Retinal pigment epithelial cell (primary cell): ENCODE measurements at regions not wholly inside any gene's neighbourhood (a gene's known extent, or its start where the extent isn't known, plus 50 kb on each side); places are given as distances from the start of the nearest gene placed in this dataset.

Experiments used
- DNase-seq: peaks from one replicate; pipeline ENCODE4 v3.0.0-alpha.2; 2010; ENCODE audit warnings: low read depth
- H3K4me3 ChIP-seq: 2 replicates; pipeline ENCODE4 v1.5.1; 2011; ENCODE audit warnings: mild to moderate bottlenecking, low read length, control low read depth, moderate library complexity
- CTCF ChIP-seq: conservative IDR thresholded peaks from 2 replicates; pipeline ENCODE4 v1.5.1; 2011; ENCODE audit warnings: low read depth, low read length, control low read depth, inconsistent platforms

- no peak for TF ChIP-seq CTCF
- DNase-seq = no peak
- H3K4me3 ChIP-seq = no peak overlapping the region
These were observed 49.9 kb upstream of the VOPP1 start for GRCh38 chr7:55622241-55622640.
